DMS 273 treated with DMSO at 0.1 percent for 48 hours (cell line): ENCODE measurements at regions not wholly inside any gene's neighbourhood (a gene's known extent, or its start where the extent isn't known, plus 50 kb on each side); places are given as distances from the start of the nearest gene placed in this dataset.

Experiments
- DNase-seq: peaks from one replicate; lab custom pipeline; 2025; lab: John Stamatoyannopoulos, UW

- DNase-seq = no peak
These were observed 363.8 kb downstream of the PMP22 start for GRCh38 chr17:14901376-14901775.

GRCh38 chr17:14886200-14886739 lies 378.9 kb downstream of the PMP22 start:
- no peak for DNase-seq

GRCh38 chr17:14882131-14882530 lies 383.0 kb downstream of the PMP22 start:
- no peak for DNase-seq

GRCh38 chr17:14875557-14876412 lies 389.3 kb downstream of the PMP22 start:
- no peak for DNase-seq

- no peak for DNase-seq
These were observed 391.1 kb downstream of the PMP22 start for GRCh38 chr17:14873996-14874395.

GRCh38 chr17:14873540-14873939 lies 391.6 kb downstream of the PMP22 start:
- no peak for DNase-seq

GRCh38 chr17:14871921-14872320 lies 393.2 kb downstream of the PMP22 start:
- no peak for DNase-seq

GRCh38 chr17:14866266-14866665 lies 398.9 kb downstream of the PMP22 start:
- DNase-seq = no peak

- no peak for DNase-seq
These were observed 401.0 kb downstream of the PMP22 start for GRCh38 chr17:14864127-14864526.

GRCh38 chr17:14859542-14859941 lies 405.6 kb downstream of the PMP22 start:
- DNase-seq = no peak

GRCh38 chr17:14856176-14856575 lies 408.9 kb downstream of the PMP22 start:
- no peak for DNase-seq

GRCh38 chr17:14854691-14855090 lies 410.4 kb downstream of the PMP22 start:
- no peak for DNase-seq

- no peak for DNase-seq
These were observed 419.4 kb downstream of the PMP22 start for GRCh38 chr17:14845591-14846281.

- no peak for DNase-seq
These were observed 421.9 kb downstream of the PMP22 start for GRCh38 chr17:14843086-14843795.

- no peak for DNase-seq
These were observed 424.4 kb downstream of the PMP22 start for GRCh38 chr17:14840616-14841231.

GRCh38 chr17:14838567-14838966 lies 426.6 kb downstream of the PMP22 start:
- no peak for DNase-seq

GRCh38 chr17:14833201-14833785 lies 431.8 kb downstream of the PMP22 start:
- no peak for DNase-seq

- no peak for DNase-seq
These were observed 433.6 kb downstream of the PMP22 start for GRCh38 chr17:14831491-14831890.

GRCh38 chr17:14827396-14827919 lies 437.7 kb downstream of the PMP22 start:
- no peak for DNase-seq

- no peak for DNase-seq
These were observed 438.8 kb downstream of the PMP22 start for GRCh38 chr17:14826358-14826757.

- no peak for DNase-seq
These were observed 446.7 kb downstream of the PMP22 start for GRCh38 chr17:14818469-14818868.
